ENCODE measurements at regions not wholly inside any gene's neighbourhood (a gene's known extent, or its start where the extent isn't known, plus 50 kb on each side); places are given as distances from the start of the nearest gene placed in this dataset.

DNA sequence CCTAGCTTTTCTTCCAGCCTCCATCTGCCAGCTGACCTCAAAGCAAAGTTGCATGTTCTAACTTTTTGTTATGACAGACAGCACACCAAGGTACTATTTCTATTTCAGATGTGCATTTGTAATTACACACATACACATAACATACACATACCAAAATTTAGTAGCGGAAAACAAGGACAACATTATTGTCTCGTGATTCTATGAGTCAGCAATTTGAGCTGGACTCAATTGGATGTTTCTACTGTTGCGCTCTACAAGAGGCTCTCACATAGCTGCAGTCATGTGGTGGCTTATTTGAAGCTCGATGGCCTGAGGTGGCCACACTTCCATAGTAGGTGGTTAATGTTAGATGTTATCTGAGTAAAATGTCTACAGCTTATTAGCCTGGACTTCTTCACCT is 1010.1 kb upstream of the B3GALT2 start:
- DNase-seq (ENCODE audit: low read depth in 1 of 2, low spot score in 1 of 2) (no peak), ATAC-seq (no peak), FAIRE-seq (no peak)
- WGBS (ENCODE audit: missing lambda C conversion rate): 72% methylated on average over 4 of the region's 4 CpGs
- Histone ChIP-seq H3K4me2 (no peak overlapping the region), H3K9me3 (no peaks in the 10 kb centered on the region), H3K4me1 (no peaks in the 10 kb centered on the region), H3K4me3 (no peak overlapping the region), H3K27ac (no peak overlapping the region)
- no peak for TF ChIP-seq KDM1A (IDR thresholded peaks at IDR 0.05; ENCODE audit: low read depth)
- TF ChIP-seq MAFK (IDR thresholded peaks at IDR 0.05; ENCODE audit: partially characterized antibody): peak; percentile 78
- POLR2A ChIA-PET: no interaction called here
- CTCF ChIA-PET: no interaction called here

DNA sequence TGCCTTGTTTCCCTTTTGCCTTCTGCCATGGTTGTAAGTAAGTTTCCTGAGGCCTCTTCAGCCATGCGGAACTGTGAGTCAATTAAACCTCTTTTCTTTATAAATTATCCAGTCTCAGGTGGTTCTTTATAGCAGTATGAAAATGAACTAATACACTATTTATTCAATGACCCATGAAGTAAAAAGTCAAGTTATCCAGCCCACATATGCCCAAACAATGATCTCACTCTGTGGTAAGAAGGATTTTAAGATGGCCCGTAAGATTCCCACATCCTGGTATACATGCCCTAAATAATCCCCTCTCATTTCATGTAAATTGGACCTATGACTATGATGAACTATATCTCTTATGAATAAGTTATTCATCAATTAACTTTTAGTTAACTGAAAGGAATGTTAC is 1008.3 kb upstream of the B3GALT2 start:
- CTCF ChIA-PET: no interaction called here
- ATAC-seq: no peak
- no peak for TF ChIP-seq KDM1A (IDR thresholded peaks at IDR 0.05; ENCODE audit: low read depth)
- TF ChIP-seq NR3C1 (IDR thresholded peaks at IDR 0.05): no peak
- TF ChIP-seq, protein P1, sequence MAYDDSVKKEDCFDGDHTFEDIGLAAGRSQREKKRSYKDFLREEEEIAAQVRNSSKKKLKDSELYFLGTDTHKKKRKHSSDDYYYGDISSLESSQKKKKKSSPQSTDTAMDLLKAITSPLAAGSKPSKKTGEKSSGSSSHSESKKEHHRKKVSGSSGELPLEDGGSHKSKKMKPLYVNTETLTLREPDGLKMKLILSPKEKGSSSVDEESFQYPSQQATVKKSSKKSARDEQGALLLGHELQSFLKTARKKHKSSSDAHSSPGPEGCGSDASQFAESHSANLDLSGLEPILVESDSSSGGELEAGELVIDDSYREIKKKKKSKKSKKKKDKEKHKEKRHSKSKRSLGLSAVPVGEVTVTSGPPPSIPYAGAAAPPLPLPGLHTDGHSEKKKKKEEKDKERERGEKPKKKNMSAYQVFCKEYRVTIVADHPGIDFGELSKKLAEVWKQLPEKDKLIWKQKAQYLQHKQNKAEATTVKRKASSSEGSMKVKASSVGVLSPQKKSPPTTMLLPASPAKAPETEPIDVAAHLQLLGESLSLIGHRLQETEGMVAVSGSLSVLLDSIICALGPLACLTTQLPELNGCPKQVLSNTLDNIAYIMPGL (CRISPR knock-in tag; IDR thresholded peaks at IDR 0.05; ENCODE audit: borderline replicate concordance): no peak
- no peak for TF ChIP-seq SREBF2 (IDR thresholded peaks at IDR 0.05)
- TF ChIP-seq, protein P2, sequence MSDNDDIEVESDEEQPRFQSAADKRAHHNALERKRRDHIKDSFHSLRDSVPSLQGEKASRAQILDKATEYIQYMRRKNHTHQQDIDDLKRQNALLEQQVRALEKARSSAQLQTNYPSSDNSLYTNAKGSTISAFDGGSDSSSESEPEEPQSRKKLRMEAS (IDR thresholded peaks at IDR 0.05): no peak
- TF ChIP-seq, protein P3, sequence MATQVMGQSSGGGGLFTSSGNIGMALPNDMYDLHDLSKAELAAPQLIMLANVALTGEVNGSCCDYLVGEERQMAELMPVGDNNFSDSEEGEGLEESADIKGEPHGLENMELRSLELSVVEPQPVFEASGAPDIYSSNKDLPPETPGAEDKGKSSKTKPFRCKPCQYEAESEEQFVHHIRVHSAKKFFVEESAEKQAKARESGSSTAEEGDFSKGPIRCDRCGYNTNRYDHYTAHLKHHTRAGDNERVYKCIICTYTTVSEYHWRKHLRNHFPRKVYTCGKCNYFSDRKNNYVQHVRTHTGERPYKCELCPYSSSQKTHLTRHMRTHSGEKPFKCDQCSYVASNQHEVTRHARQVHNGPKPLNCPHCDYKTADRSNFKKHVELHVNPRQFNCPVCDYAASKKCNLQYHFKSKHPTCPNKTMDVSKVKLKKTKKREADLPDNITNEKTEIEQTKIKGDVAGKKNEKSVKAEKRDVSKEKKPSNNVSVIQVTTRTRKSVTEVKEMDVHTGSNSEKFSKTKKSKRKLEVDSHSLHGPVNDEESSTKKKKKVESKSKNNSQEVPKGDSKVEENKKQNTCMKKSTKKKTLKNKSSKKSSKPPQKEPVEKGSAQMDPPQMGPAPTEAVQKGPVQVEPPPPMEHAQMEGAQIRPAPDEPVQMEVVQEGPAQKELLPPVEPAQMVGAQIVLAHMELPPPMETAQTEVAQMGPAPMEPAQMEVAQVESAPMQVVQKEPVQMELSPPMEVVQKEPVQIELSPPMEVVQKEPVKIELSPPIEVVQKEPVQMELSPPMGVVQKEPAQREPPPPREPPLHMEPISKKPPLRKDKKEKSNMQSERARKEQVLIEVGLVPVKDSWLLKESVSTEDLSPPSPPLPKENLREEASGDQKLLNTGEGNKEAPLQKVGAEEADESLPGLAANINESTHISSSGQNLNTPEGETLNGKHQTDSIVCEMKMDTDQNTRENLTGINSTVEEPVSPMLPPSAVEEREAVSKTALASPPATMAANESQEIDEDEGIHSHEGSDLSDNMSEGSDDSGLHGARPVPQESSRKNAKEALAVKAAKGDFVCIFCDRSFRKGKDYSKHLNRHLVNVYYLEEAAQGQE (IDR thresholded peaks at IDR 0.05): no peak
- no peak for TF ChIP-seq SMC3 (IDR thresholded peaks at IDR 0.05)
- no peak for TF ChIP-seq POLR2AphosphoS2 (conservative IDR thresholded peaks at IDR 0.05; ENCODE audit: low read length)
- no peak overlapping the region for H3K4me3 ChIP-seq
- no peaks in the 10 kb centered on the region for H3K4me1 ChIP-seq
- POLR2A ChIA-PET: no interaction called here
- no peak for FAIRE-seq
- WGBS (ENCODE audit: missing lambda C conversion rate): 83% methylated on average over 2 of the region's 2 CpGs
- DNase-seq (ENCODE audit: low read depth in 1 of 2, low spot score in 1 of 2): no peak
- no peak overlapping the region for H3K4me2 ChIP-seq
- H3K9me3 ChIP-seq: no peaks in the 10 kb centered on the region
- H3K27ac ChIP-seq: no peak overlapping the region

DNA sequence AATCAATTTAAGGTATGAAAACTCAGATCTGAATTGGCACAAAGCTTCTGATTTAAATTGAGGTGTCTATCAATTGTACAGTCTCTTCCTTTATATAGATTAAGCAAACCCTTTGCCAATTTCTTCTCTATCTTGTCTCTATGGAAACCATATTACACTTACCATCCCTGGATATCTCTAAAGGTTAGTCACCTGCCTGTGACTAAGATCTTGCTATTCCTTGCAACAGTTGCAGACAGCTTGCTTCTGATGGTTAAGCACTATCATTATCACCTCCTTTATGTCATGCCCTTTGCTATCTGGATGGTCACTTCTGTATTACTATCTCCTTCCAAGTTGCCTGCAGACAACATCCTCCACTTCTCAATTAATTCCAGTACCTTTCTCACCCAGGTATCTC is 998.6 kb upstream of the B3GALT2 start:
- peak overlapping the region; percentile 34; the same call in 1 of the 3 replicates for H3K4me2 ChIP-seq
- ATAC-seq (peak in 1 of 2 experiments; percentile 56; a peak in 2 of 6 replicates), FAIRE-seq (no peak), DNase-seq (ENCODE audit: low read depth in 1 of 2, low spot score in 1 of 2) (peak in 1 of 2 experiments; percentile 10)
- no peak overlapping the region for H3K4me3 ChIP-seq
- ChIA-PET CTCF (no interaction called here), POLR2A (interaction anchor here (0.6 kb wide), 1 partner anchor 193 kb away, joined by 6 read pairs; no protein-coding TSS in a partner anchor)
- TF ChIP-seq ZNF302 (CRISPR knock-in tag; IDR thresholded peaks at IDR 0.05): no peak
- no peak for TF ChIP-seq CHD2 (IDR thresholded peaks at IDR 0.05; ENCODE audit: low read length, partially characterized antibody)
- H3K4me1 ChIP-seq: peaks cover 6% of the 10 kb centered on the region; the same call in 1 of the 3 replicates
- H3K27ac ChIP-seq: no peak overlapping the region
- H3K9me3 ChIP-seq: no peaks in the 10 kb centered on the region

DNA sequence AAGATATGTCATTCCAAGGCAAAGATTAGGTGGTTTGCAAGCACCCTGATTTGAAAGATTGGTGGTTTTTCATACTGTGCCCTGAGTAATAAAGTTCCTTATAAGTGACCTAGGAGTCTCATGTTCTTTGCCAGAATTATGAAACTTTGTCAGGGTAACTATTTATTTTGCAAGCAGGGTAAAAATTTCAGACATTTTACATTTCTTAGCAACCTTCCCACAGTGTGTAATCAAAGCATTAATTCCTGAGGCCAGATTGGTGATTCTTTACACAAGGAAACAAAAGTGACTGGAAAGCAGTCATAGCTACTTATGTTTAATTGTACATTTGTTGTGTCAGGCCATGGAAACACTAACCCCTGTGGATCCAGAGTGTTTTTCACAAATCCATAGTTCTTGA is 998.0 kb upstream of the B3GALT2 start:
- FAIRE-seq: no peak
- TF ChIP-seq RFX5 (IDR thresholded peaks at IDR 0.05) (no peak), JUN (IDR thresholded peaks at IDR 0.05) (no peak), MYC (IDR thresholded peaks at IDR 0.05; ENCODE audit: borderline replicate concordance, low read length) (no peak), RAD21 (conservative IDR thresholded peaks at IDR 0.05 in 1 of 2, IDR thresholded peaks at IDR 0.05 in 1 of 2) (no peak), HOXA7 (CRISPR knock-in tag; IDR thresholded peaks at IDR 0.05) (no peak), KDM1A (IDR thresholded peaks at IDR 0.05; ENCODE audit: low read depth) (no peak)
- TF ChIP-seq, protein P4, sequence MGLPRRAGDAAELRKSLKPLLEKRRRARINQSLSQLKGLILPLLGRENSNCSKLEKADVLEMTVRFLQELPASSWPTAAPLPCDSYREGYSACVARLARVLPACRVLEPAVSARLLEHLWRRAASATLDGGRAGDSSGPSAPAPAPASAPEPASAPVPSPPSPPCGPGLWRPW (IDR thresholded peaks at IDR 0.05): no peak
- peak in 1 of 2 experiments; percentile 26 for DNase-seq (ENCODE audit: low read depth in 1 of 2, low spot score in 1 of 2)
- no peak for ATAC-seq
- no peak overlapping the region for H3K4me3 ChIP-seq
- no peaks in the 10 kb centered on the region for H3K9me3 ChIP-seq
- peaks cover 6% of the 10 kb centered on the region; the same call in 1 of the 3 replicates for H3K4me1 ChIP-seq
- ChIA-PET CTCF (no interaction called here), POLR2A (interaction anchor here (0.6 kb wide), 1 partner anchor 193 kb away, joined by 6 read pairs; no protein-coding TSS in a partner anchor)
- H3K27ac ChIP-seq: no peak overlapping the region
- H3K4me2 ChIP-seq: peak overlapping the region; percentile 34; the same call in 1 of the 3 replicates

Measured in A549 (cell line).